Esophagus mucosa (tissue), 1 donor: ENCODE measurements at regions not wholly inside any gene's neighbourhood (a gene's known extent, or its start where the extent isn't known, plus 50 kb on each side); places are given as distances from the start of the nearest gene placed in this dataset.
"Not testable (repeated sequence)": the region's sequence is repeated elsewhere in the genome, so short reads cannot be mapped to it uniquely, and the experiment has no call there.

Experiments used
- ATAC-seq: fragments of 200-7000 bp; cut with Tn5 transposase; one replicate; pipeline ENCODE4 v1.9.1; 2020
- donor health status: DM: yes; HTN: yes; CAD: no.

DNA sequence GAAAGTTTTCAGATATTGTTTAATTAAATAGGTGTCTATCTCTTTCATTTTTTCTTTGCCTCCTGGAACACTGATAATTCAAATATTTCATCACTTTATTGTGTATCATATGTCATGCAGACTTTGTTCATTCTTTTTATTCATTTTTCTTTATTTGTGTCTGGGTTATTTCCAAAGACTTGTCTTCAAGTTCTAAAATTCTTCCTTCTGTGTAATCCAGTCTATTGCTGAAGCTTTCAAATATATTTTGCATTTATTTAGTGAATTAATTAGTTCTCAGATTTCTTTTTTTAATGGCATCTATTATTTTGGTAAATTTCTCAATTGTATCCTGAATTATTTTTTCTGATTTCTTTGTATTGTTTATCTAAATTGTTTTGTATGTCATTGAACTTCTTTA lies 70.1 kb downstream of the ZNF330 start:
- no peak for ATAC-seq

DNA sequence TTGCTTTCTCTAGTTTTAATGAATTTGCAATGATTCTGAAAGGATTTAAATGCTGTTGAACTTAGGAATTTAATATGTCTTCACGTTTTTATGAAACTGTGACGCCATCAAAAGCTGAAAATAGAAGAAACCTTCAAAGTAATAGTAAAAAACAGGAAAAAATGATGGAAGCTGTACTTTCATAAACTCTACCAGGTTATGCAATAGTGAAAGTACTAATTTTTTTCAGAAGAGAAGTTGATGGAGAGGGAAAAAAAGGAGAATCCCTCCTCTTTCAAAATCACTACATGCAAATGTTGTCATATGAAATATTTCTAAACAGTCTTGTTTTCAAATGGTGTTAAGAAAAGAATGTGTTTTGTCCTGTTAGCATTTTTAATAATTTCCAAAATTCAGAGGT lies 73.6 kb downstream of the ZNF330 start:
- no peak for ATAC-seq

DNA sequence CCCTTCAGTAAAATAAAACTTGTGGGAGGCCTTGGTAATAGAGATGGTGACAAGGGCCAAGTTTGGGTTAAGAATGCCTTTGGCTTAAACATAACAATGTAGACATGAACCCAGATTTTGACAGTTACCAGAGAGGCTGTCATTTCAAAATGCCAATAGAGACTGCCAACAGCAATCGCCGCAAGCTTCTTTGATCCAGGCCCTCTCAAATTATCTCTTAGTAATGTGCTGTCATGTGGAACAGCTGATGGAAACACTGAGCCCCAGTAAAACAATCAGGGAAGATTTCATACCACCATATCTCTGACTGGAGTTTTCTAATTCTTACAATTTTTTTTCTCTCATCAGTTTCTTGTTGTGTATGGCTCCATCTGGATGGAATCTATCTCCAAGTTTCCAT lies 80.5 kb downstream of the ZNF330 start:
- ATAC-seq: no peak

DNA sequence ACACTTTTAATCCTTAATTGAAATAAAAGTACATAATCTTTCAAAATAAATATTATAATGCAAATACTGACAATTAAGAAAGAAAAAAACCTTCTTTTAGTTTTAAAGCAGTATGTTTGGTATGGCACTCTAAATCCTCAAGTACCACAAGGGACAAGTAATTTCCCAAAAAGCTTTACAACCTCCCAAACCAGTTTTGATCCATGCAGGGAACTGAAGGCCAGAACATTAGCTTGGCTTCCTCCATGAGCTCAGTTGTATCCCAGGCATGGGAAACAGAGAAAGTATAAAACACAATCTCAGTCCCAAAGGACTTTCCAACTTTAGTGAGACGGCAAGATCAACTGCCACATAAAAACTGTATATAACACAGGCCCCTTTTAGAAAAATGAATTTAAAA lies 82.2 kb downstream of the ZNF330 start:
- no peak for ATAC-seq

DNA sequence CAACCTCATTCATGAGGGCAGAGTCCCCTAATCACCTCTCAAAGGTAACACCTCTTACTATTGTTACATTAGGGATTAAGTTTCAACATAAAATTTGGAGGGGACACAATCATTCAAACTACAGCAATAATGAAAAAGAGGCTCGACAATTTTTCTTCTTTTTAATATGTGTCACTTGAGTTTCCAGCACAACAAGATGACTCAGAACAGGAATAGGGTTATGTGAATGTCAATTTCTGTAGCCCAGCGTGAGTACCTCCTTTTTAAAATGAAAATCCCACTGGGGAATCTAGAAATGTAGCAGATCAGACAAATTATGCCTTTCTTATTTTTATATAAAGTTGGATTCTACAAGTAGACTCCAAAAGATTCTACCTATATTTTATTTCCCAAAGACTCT lies 83.7 kb downstream of the ZNF330 start:
- no peak for ATAC-seq

DNA sequence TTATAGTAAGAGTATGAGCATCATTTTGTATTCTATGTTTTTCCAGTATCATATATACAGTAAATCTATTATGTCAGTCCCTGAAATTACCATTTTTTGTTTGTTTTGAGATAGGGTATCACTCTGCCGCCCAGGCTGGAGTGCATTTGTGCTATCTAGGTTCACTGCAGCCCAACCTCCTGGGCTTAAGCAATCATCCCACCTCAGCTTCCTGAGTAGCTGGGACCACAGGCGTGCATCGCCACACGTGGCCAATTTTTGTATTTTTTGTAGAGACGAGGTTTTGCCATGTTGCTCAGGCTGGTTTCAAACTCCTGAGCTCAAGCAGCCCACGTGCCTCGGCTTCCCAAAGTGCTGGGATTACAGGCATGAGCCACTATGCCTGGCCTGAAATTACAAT lies 85.6 kb downstream of the ZNF330 start:
- no peak for ATAC-seq

DNA sequence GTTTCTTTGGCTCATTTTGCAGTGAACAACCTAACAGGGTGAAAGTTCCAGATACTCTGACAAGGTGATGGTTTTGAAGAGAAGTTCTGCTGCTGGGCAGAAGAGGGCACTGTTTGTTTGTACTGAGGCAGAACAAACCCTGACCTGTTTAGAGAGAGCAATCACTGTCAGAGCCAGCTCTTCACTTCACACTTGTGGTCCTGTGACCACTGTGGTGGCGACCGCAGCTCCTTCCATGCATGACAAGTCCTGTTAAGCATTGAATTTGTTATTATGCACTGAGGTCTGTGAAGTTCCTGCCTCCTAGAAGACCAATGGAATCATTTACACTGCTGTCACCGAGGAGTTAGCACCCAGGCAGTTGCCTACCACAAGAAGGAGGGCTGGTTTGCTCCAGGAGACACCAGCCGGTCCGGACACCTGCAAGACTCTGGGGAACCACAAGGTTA lies 86.6 kb downstream of the ZNF330 start:
- ATAC-seq: peak; percentile 84

DNA sequence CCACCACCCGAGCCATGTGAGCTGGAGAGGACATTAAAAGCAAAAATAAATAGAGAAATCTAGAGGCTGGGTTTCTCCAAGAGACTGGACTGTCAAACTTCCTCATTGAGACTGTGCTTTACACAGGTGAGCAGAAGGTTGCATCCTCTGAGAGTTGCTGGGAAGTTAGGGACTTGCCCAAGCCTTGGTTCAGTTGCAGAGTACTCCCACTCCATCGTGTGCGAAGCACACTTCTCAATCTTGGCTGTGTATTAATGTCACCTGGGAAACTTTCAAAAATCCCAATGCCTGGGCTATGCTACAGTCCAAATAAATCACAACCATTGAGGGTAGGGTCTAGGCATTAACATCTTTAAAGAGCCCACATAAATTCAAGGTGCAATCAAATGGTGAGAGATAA lies 89.2 kb downstream of the ZNF330 start:
- no peak for ATAC-seq

DNA sequence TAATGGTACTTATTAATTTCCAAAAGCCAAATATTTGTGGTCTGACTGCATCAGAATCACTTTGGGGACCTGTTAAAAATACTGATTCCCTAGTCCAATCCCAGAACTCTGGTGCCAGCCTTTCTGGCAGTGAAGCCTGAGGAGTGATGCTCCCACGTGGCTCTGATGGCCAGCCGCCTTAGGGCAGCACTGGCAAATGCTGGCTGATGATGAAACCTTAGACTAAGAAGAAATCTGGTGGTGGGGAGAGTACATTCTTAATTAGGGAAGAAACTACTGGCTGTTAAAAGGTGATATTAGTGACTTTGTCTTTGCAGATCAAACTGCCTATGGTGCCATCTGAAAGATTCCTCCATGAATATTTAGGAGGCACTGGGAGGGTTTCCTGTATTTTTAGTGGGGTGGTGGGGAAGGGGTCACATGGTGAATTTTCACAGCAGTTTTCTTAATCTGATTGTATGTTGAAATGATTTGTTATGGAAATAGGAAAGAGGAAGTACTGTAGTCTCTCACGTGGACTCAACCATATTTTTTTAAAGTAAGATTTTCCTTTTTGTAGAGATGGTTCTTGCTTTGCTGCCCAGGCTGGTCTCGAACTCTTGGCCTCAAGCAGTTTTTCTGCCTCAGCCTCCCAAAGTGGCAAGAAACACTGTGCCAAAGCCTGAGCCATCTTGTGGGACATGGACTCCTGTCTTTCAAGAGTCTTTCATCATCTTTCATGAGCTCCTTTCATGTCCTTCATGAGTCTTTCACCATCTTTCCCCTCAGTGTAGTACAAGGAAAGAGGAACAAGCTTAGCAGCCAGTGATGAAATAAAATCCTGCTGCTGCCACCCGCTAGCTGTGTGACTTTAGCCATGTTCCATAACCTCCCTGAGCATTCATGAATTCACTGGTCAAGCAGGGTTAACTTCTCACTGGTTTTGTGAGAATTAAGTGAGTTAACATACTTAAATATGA lies 90.8 kb downstream of the ZNF330 start:
- no peak for ATAC-seq

DNA sequence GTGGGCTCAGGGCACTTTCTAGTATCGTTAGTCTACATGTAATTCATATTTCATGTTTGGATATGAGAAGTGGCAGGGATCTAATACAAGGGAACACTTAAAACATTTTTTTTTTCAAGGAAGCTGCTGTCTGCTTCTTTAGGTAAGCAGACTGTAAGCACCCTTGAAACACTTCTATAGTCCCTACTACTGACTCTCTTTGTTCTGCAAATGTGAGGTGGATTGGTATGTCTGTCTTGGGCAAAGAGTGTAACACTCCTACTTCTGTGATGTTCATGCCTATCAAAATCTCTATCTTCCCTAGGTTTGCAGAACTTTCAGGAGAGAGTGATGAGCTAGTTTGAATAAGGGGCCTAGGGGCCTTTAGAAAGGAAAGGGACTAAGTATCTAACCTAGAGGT lies 93.9 kb downstream of the ZNF330 start:
- ATAC-seq: no peak

DNA sequence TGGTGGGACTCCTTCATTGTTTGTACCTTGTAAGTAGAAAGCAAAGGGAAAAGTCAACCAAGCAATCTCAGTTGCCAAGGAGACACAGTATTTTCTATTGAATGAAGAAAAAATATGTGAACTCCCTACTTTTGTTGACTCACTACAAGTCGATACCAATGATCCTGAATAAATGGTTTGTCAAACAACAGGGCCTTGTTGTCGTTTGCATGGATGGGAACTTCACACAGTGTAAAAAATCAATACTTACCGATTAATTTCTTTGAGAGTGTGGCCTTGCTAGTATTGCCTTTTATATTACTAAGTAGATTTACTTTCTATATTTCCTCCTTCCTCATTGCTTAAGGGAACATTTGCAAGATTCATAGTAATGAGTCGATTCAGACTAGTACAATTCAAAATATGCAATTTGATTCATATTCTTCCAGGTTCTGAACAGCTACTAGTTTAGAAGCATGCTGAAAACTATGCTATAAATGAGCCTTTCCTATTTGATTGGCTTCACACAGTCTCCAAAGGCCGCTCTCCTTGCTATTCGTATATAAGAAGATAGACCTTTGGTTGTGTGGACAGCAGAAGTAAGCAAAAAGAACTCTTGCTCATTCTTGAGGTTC lies 108.0 kb downstream of the ZNF330 start:
- no peak for ATAC-seq

DNA sequence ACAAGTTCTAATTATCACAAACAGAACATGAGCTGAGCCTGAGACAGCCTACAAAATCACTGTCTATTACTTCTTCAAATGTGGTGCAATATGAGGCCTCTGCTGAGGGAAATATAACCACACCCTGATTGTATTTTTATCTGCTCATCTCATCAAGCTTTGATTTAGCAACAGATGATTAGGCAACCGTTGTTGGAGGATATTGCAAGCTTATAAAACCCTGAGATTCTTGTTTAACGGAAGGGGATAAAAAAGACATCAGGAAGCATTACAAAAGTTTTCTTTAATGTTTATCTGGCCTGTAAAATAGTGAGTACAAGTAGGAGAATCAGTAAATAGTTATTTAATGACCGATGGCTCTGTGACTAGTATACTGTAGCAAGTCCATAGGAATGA lies 108.5 kb downstream of the ZNF330 start:
- ATAC-seq: peak; percentile 53

DNA sequence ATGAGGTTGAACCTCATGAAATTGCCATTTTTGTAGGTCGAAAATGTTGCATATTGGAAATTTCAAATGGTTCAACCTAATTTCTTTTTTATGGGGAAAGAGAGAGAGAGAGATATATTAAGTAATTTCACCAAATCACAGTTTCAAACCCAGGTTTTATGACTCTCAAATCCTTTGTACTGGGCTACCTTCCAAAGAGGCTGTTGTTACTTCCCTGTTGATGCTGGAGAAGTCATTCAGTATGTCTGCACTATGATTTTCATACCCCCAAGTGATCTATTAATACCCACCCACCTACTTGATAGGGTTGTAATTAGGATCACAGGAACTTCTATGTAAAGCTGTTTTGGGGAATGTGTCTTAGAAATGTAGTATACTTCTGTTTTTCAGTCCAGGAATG lies 109.9 kb downstream of the ZNF330 start:
- no peak for ATAC-seq

DNA sequence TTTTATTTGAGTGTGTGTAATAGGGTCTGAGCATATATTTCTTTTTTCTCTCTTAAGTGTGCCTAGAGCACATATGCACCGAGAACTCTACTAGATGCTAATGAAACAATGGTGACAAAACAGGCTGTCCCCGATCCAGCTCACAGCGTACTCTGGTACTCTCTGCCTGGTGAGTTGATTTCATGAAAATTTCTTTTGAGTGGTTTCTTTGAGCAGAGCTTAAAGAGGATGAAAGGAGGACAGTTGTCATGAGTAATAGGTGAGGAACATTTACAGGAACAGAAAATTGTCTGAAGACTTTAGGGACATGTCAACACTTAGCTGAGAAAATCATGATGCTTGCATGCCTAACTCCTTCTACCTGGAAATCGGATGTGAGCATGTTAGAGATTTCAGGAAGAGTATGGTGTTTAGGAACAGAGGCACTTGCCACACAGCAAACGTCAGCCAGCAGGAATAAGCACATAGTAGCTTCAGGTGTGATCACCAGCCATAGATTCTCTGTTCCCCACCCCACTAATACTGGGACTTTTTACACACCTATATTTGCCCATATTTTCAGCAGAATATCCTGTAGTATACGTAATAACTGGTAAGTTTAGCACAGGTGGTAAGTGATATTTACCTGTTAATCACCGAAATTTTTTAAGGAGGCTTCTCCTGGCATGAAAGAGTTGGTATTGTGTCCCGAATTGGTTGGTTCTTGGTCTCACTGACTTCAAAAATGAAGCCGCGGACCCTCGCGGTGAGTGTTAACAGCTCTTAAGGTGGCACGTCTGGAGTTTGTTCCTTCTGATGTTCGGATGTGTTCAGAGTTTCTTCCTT lies 111.1 kb downstream of the ZNF330 start:
- no peak for ATAC-seq

DNA sequence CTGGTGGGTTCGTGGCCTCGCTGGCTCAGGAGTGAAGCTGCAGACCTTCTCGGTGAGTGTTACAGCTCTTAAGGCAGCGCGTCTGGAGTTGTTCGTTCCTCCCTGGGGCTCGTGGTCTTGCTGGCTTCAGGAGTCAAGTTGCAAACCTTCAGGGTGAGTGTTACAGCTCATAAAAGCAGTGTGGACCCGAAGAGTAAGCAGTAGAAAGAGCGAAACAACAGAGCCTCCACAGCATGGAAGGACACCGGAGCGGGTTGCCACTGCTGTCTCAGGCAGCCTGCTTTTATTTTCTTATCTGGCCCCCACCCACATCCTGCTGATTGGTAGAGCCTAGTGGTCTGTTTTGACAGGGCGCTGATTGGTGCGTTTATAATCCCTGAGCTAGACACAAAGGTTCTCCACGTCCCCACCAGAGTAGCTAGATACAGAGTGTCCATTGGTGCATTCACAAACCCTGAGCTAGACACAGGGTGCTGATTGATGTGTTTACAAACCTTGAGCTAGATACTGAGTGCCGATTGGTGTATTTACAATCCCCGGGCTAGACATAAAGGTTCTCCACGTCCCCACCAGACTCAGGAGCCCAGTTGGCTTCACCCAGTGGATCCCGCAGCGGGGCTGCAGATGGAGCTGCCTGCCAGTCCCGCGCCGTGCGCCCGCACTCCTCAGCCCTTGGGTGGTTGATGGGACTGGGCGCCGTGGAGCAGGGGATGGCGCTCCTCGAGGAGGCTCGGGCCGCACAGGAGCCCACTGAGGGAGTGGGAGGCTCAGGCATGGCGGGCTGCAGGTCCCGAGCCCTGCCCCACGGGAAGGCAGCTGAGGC lies 111.9 kb downstream of the ZNF330 start:
- not testable (repeated sequence) for ATAC-seq

DNA sequence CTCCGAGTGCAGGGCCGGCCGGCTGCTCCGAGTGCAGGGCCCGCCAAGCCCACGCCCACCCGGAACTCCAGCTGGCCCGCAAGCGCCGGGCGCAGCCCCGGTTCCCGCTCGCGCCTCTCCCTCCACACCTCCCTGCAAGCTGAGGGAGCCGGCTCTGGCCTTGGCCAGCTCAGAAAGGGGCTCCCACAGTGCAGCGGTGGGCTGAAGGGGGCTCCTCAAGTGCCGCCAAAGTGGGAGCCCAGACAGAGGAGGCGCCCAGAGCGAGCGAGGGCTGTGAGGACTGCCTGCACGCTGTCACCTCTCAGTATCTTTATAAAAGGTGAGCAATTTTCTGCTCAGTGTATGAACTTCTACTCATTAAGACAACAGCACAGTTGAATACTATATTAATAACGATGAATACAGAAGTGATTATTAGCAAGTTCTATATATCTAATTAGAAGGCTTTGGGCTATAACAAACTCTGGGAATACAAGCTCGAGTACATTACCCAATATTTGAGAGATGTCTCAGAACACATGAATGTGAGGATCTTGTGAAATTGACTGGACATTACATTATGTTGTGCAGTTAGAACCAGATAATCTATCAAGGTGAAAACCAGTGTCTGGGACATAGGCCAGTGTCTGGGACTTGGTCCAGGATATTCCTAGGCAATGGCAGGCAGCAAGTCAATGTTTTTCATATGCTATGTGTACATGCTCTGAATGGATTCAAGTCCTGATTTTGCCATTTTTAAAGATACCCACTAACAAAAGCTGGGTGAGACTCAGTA lies 112.9 kb downstream of the ZNF330 start:
- not testable (repeated sequence) for ATAC-seq

DNA sequence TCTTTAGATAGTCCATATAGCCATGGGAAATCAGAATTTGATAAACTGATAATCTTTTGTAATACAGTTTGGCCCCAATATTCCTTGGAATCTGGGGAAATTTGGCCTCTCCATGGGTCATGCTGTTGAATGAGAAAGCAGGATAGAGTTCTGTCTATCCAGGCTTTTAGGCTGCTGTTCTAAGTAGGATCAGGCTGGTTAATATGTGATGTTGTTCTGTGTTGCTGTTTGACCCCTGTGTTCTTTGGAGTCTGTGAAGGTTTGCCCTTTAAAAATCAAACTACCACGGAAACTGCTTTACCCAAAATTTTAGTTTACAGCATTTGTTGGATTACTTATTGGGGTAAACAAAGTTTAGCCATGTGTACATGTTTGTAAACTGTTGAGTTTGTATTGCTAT lies 114.5 kb downstream of the ZNF330 start:
- ATAC-seq: no peak

DNA sequence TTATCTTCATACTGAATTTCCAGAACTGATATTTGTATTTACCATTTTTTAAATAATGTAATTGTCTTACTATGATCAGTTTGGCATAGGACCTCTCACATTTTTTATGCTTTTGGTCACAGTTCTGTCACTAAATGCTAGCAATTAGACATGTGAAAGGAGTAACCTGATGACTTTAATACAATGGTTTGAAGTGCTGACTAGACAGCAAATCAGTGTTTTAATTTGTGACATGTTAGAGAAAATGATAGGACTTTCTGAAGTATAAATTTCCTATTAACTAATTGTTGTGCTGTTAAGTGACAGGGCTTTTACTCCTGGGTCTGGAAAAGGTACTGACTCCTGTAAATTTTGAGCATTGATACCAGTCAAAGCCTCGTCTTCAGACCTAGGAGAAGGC lies 117.5 kb downstream of the ZNF330 start:
- no peak for ATAC-seq

DNA sequence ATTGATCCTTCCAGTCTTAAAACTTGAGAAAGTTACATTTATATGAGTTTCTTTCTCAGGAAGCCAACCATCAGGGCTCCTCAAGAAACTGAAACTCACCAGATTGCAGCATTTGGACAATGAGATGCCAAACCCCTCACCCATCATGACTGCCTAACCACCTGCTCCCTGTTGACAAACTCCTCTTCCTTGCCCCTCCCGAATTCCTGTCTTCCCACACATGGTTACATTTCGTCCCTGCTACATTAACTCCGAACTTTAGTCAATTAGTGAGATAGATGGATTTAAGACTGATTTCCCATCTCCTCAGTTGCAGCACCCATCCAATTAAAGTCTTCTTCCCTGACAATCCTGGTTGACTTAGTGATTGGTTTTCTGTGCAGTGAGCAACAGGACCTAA lies 118.7 kb downstream of the ZNF330 start:
- ATAC-seq: no peak

DNA sequence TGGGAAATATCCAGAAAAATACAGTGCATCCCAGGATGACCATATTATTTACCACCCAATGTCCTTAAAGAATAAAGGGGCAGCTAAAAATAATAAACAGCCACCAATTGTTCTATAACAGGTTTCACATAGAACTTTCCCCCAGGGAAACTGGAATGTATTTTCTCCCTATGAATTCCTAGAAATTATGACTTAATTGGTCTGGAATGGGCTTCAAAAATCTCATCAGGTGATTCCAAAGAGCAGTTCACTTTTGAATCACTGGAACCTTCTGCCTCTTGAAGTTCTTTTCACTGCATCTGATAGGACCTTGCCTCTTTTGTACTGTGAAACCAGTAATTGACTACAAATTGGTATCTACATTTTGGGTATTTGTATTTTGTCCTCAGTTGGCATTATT lies 119.3 kb downstream of the ZNF330 start:
- ATAC-seq: no peak

DNA sequence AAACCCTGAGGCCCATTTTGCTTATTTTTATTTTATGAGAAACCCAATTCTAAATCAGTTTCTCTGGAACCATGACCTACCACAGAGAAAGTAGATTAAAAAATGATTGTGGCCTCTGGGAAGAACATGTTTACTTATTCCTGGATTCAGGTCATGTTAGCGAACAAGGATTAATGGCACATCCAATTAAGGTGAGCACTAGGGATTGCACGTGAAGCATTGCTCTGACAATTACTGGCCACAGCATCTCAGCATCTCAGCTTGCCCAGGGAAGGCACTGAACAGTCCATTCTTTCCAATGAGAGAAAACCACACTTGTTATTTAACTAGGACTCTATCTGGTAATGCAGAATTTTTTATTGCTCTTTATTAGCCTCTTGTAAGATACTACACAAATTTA lies 119.8 kb downstream of the ZNF330 start:
- ATAC-seq: no peak

DNA sequence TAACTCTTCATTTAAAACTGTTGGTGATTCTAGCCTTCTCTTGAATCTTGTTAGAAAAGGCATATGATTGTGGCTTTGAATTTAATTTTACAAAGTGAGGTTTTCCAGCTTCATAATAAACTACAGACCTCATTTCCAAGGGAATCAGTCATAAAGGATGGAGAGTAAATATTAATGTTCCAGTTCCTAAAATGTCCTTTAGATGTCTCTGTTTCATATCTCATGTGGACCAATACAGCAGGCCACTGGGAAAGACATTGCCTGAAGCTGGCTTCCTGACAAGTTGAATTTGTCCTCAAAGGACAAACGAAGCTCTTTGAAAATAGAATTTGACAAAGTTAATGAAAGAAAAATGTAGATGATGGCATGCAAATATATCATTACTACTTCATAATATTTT lies 125.4 kb downstream of the ZNF330 start:
- peak; percentile 53 for ATAC-seq
